Smooth muscle cell (in vitro differentiated cells): ENCODE measurements at regions not wholly inside any gene's neighbourhood (a gene's known extent, or its start where the extent isn't known, plus 50 kb on each side); places are given as distances from the start of the nearest gene placed in this dataset.

Experiments used
- DNase-seq: peaks from one replicate; lab custom pipeline; 2025; ENCODE audit not compliant: unreplicated experiment; lab: John Stamatoyannopoulos, UW
- H2AFZ ChIP-seq: fragments of 200-600 bp; sonication (generic); 2 replicates; pipeline ENCODE4 v1.6.0; 2016; ENCODE audit warnings: antibody characterized with exemption, low read depth, mild to moderate bottlenecking
- H3F3A ChIP-seq: fragments of 200-600 bp; sonication (generic); 2 replicates; pipeline ENCODE4 v1.6.0; 2017; ENCODE audit warnings: antibody characterized with exemption, low read depth
- H3K27ac ChIP-seq: fragments of 200-600 bp; sonication (generic); 2 replicates; pipeline ENCODE4 v1.5.1; 2016; ENCODE audit warnings: low read depth, mild to moderate bottlenecking
- H3K27me3 ChIP-seq: fragments of 200-600 bp; sonication (generic); 2 replicates; pipeline ENCODE4 v1.6.1; 2016; ENCODE audit warnings: low read depth, mild to moderate bottlenecking
- H3K36me3 ChIP-seq: fragments of 200-600 bp; sonication (generic); 2 replicates; pipeline ENCODE4 v1.5.1; 2016; ENCODE audit warnings: low read depth
- H3K4me1 ChIP-seq: fragments of 200-600 bp; sonication (generic); 2 replicates; pipeline ENCODE4 v1.5.1; 2016; ENCODE audit warnings: low read depth
- H3K4me2 ChIP-seq: fragments of 200-600 bp; sonication (generic); 2 replicates; pipeline ENCODE4 v1.6.0; 2016; ENCODE audit warnings: mild to moderate bottlenecking
- H3K4me3 ChIP-seq: fragments of 200-600 bp; sonication (generic); 2 replicates; pipeline ENCODE4 v1.5.1; 2016; ENCODE audit warnings: mild to moderate bottlenecking
- H3K79me2 ChIP-seq: fragments of 200-600 bp; sonication (generic); 2 replicates; pipeline ENCODE4 v1.6.0; 2016; ENCODE audit warnings: low read depth, mild to moderate bottlenecking
- H3K9ac ChIP-seq: fragments of 200-600 bp; sonication (generic); 2 replicates; pipeline ENCODE4 v1.6.0; 2016; ENCODE audit warnings: low read depth
- H3K9me3 ChIP-seq: fragments of 200-600 bp; sonication (generic); replicated peaks from 2 replicates; pipeline ENCODE4 v1.5.1; 2016; ENCODE audit warnings: low read depth
- H4K20me1 ChIP-seq: fragments of 200-600 bp; sonication (generic); 2 replicates; pipeline ENCODE4 v1.6.0; 2016; ENCODE audit warnings: low read depth
- CTCF ChIP-seq: fragments of 200-600 bp; sonication (generic); IDR thresholded peaks from 2 replicates; pipeline ENCODE4 v1.5.1; 2017; ENCODE audit warnings: borderline replicate concordance, mild to moderate bottlenecking, antibody characterized with exemption; ENCODE audit not compliant: insufficient read depth, poor library complexity, severe bottlenecking
- WGBS: methylation state at CpG from one replicate; pipeline ENCODE4 v1.1.7; 2016; ENCODE audit warnings: low lambda C conversion rate; 5-methylcytosine and 5-hydroxymethylcytosine counted together

GRCh38 chr5:2110137-2110933 is 227.6 kb upstream of the IRX4 start:
- no peaks in the 10 kb centered on the region for H3K36me3 ChIP-seq
- no peak overlapping the region for H3K9ac ChIP-seq
- H3K27me3 ChIP-seq: no peaks in the 10 kb centered on the region
- no peak for DNase-seq
- H3K4me3 ChIP-seq: no peak overlapping the region
- H2AFZ ChIP-seq: no peak overlapping the region
- H3F3A ChIP-seq: no peaks in the 10 kb centered on the region
- H3K4me1 ChIP-seq: no peaks in the 10 kb centered on the region
- no peak for TF ChIP-seq CTCF
- H4K20me1 ChIP-seq: no peaks in the 10 kb centered on the region
- H3K9me3 ChIP-seq: no peaks in the 10 kb centered on the region
- no peak overlapping the region for H3K4me2 ChIP-seq
- WGBS: 88% methylated on average over 19 of the region's 19 CpGs
- no peak overlapping the region for H3K27ac ChIP-seq
- no peaks in the 10 kb centered on the region for H3K79me2 ChIP-seq

- Histone ChIP-seq H3F3A (no peaks in the 10 kb centered on the region), H3K4me1 (no peaks in the 10 kb centered on the region), H3K4me2 (no peak overlapping the region), H2AFZ (no peak overlapping the region), H3K9me3 (no peaks in the 10 kb centered on the region), H4K20me1 (no peaks in the 10 kb centered on the region), H3K79me2 (no peaks in the 10 kb centered on the region), H3K36me3 (no peaks in the 10 kb centered on the region), H3K27me3 (no peaks in the 10 kb centered on the region), H3K9ac (no peak overlapping the region), H3K27ac (no peak overlapping the region), H3K4me3 (no peak overlapping the region)
- DNase-seq: no peak
- WGBS: 75% methylated on average over 5 of the region's 5 CpGs
- TF ChIP-seq CTCF: no peak
Observed at GRCh38 chr5:2109566-2109965, 226.8 kb upstream of the IRX4 start.

- Histone ChIP-seq H4K20me1 (no peaks in the 10 kb centered on the region), H3K4me2 (no peak overlapping the region), H3K27me3 (no peaks in the 10 kb centered on the region), H3K9ac (no peak overlapping the region), H3K9me3 (no peaks in the 10 kb centered on the region), H3K4me3 (no peak overlapping the region), H3K4me1 (no peaks in the 10 kb centered on the region), H3F3A (no peaks in the 10 kb centered on the region), H2AFZ (no peak overlapping the region), H3K36me3 (no peaks in the 10 kb centered on the region), H3K79me2 (no peaks in the 10 kb centered on the region), H3K27ac (no peak overlapping the region)
- WGBS: 89% methylated on average over 2 of the region's 2 CpGs
- TF ChIP-seq CTCF: no peak
- DNase-seq: no peak
Observed at GRCh38 chr5:2106721-2107120, 224.0 kb upstream of the IRX4 start.

- WGBS: 88% methylated on average over 12 of the region's 12 CpGs
- no peak for DNase-seq
Observed at GRCh38 chr5:2105141-2105540, 222.4 kb upstream of the IRX4 start.

More at GRCh38 chr5:2105141-2105540, 222.4 kb upstream of the IRX4 start:
- no peak overlapping the region for H2AFZ ChIP-seq
- no peak for TF ChIP-seq CTCF
- no peaks in the 10 kb centered on the region for H3K4me1 ChIP-seq
- H3K9ac ChIP-seq: no peak overlapping the region
- H4K20me1 ChIP-seq: no peaks in the 10 kb centered on the region
- H3K27ac ChIP-seq: no peak overlapping the region
- no peaks in the 10 kb centered on the region for H3F3A ChIP-seq
- no peak overlapping the region for H3K4me2 ChIP-seq
- no peaks in the 10 kb centered on the region for H3K79me2 ChIP-seq
- no peaks in the 10 kb centered on the region for H3K36me3 ChIP-seq
- no peaks in the 10 kb centered on the region for H3K9me3 ChIP-seq
- H3K4me3 ChIP-seq: no peak overlapping the region
- H3K27me3 ChIP-seq: no peaks in the 10 kb centered on the region
